ENCODE measurements at regions not wholly inside any gene's neighbourhood (a gene's known extent, or its start where the extent isn't known, plus 50 kb on each side); places are given as distances from the start of the nearest gene placed in this dataset.
"Not testable (repeated sequence)": the region's sequence is repeated elsewhere in the genome, so short reads cannot be mapped to it uniquely, and the experiment has no call there.

DNA sequence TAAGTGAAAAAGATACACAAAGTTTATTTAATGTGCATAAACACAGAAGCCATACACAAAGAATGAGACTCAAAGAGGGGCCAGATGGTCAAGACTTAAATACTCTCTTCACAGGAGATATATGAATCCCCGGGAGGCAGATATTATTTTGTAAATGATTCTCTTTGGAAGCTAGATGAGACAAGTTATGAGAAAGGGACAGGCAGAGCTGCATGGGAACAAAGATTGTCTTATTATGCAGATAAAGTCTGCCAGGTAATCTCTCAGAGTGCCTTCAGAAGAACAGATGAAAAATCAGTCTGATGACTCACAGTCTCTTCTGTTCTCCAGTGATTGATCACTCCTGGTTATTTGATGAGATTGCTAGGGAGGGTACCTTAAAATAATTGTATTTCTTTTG is 89.0 kb downstream of the NAF1 start:
- DNase-seq: no peak

DNA sequence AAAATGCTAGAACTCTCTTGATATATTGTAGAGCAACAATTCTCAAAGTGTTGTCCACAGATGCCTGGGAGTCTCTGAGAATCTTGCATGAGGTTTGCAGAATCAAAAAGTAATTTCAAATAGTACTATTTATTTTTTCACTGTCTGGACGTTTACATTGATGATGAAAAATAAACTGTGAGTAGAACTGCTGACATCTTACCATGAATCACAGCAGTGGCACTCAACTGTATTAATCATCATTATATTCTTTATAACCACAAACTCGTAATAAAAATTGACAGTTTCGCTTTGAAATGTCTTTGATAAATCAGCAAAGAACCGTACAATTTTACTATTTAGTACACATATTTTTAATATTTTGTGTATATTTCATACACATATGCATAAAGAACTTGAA is 94.5 kb downstream of the NAF1 start:
- no peak for DNase-seq

DNA sequence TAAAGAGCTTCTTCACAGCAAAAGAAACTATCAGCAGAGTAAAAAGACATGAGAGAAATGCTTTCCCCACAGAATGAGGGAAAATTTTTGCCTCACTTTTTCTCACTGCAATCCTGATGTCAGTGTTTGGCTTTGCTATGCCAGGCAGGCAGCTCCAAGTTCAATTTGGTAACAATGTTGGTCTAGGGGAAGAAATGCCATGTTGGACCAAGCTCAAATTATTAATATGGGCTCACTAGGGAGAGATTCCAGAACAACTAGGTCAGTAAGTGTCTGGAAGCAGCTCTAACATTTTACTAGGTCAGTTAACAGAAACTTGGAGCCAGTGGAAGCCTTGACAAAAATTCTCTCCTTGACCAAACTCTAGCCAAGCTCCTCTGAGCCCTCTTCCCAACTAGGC is 95.4 kb downstream of the NAF1 start:
- DNase-seq: no peak

DNA sequence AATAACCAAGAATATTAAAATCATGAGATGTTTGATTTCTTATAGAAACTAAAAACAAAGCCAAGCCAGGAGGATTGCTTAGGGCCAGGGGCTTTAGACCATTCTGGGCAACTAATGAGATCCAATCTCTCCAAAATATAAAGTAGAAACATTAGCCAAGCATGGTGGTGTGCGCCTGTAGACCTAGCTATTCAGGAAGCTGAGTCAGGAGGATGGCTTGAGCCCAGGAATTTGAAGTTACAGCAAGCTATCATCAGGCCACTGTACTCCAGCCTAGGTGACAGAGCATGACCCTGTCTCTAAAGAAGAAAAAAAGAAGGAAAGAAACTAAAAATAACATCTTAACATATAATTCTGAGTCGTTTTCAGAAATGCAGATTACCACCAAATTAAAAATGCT is 96.7 kb downstream of the NAF1 start:
- DNase-seq: peak in 1 of 2 experiments; percentile 1

DNA sequence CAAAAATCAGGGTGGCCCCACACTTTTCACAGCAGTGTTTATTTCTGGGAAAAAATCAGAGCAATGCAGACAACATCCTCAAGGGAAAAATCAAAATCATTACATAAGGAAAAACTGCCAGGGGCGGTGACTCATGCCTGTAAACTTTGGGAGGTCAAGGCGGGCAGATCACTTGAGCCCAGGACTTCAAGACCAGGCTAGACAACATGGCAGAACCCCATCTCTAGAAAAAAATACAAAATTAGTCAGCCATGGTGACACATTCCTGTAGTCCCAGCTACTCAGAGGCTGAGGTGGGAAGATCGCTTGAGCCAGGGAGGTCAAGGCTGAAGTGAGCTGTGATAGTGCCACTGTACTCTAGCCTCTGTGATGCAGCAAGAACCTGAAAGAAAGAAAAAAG is 102.8 kb downstream of the NAF1 start:
- DNase-seq: peak in 1 of 2 experiments; percentile 50

DNA sequence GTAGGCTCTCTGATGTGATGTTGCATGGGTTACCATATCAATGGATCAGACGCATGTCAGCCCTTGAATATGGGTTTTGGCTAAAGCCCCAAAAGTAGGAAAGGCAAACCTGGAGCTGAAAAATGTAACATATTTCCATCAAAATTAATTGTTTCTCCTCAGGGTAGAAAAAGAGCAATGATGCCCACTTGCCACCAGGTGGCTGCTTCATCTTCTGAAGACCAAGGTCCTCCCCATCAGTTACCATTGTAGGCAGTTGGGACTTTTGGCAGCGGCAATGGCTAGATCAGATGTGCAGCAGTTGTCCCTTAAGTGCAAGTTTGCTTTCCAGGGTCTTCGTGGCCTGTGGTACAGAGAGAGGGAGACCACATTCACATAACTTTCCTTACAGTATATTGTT is 118.2 kb downstream of the NAF1 start:
- DNase-seq: peak in 1 of 2 experiments; percentile 20

DNA sequence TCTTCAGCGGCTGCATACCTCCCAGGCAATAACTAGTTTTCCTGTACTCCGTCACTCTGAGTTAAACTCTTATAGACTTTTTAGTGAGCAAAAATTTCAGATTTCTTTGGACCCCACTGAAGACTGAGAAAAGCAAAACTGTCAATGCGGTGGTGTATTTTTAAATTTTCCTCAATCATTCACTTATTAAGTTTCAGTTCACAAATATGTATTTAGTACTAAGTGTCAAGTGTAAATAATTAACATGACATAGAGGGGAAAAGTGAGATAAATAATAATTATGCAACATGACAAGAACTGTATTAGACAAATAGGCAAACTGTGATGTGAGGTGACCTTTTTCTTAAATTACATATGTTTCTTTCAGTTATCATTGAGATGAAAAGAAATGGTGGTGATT is 124.4 kb downstream of the NAF1 start:
- DNase-seq: no peak

DNA sequence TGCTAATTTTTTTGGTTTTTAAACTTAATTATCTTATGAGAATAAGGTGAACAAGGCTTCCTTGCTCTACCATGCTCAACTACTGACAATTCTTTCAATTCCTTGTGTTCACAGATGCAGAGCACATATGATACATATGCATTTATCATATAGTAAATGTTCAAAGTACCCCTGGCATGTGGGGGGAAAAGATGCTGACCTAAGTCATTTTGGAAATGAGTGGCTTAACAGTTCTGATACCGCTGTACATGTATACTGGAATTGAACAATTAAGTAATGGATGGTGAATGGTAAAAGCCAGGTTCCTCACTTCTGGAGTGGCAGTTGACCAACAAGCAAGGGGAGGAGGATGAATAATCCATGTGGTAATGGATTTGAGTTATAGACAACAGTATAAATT is 149.6 kb downstream of the NAF1 start:
- DNase-seq: no peak

DNA sequence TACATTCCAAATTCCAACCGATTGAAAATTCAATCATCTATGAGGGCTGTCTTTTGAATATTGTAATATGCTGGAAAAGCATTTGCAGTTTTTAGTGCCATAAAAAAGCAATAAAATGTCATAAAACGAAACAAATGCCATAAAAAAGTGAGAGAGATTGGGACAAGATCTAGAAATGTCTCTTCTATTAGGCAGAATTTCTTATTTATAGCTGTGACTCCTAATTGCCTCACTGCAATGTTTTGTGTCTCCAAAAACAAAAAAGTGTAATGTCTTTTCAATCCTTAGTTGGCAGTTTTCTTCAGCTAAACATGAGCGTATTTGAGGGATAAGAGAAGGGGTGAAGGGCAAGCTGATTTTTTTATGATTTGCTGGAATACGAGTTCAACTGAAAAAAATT is 153.9 kb downstream of the NAF1 start:
- no peak for DNase-seq

DNA sequence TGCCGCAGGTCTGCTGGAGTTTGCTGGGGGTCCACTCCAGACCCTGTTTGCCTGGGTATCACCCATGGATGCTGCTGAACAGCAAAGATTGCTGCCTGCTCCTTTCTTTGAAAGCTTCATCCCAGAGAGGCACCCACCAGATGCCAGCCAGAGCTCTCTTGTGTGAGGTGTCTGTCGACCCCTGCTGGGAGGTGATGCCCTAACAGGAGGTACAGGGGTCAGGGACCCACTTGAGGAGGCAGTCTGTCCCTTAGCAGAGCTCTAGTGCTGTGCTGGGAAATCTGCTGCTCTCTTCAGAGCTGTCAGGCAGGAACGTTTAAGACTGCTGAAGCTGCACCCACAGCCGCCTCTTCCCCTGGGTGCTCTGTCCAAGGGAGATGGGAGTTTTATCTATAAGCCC is 162.7 kb downstream of the NAF1 start:
- no peak for DNase-seq

DNA sequence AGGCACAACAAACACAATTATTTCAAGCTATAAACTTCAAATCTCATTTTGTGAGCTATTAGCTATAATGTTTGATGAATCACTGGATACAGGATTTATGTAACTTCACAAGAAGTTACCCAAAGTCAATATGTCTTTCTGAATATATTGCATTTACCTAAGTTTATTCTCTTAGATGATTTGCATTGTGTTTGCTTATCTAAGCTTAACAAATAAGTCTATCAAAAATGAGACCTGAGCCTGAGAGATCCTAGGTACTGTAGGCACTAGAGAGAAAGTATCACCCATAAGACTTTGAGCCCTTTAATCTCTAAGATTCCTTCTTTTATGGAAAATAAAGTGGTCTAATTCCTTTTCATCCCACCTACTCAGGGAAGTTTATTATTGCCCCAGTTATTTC is 178.2 kb downstream of the NAF1 start:
- DNase-seq: no peak

DNA sequence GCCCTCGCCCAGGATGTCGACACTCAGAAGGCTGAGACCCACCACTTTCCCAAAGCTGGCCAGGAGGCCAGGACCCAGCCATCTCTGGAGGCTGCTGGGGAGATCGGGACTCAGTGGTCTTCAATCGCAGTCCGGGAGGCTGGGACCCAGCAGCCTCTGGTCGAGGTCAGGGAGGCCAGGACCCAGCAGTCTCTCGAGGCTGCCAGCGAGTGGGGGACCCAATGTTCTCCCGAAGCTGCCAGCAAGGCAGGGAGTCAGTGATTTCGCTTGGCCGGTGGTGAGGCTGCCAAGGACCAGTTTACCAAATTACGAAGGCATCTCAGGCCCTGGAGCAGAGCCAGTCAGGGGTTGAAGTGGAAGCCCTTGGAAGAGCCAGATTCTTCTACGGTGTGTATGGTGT is 181.6 kb downstream of the NAF1 start:
- no peak for DNase-seq

DNA sequence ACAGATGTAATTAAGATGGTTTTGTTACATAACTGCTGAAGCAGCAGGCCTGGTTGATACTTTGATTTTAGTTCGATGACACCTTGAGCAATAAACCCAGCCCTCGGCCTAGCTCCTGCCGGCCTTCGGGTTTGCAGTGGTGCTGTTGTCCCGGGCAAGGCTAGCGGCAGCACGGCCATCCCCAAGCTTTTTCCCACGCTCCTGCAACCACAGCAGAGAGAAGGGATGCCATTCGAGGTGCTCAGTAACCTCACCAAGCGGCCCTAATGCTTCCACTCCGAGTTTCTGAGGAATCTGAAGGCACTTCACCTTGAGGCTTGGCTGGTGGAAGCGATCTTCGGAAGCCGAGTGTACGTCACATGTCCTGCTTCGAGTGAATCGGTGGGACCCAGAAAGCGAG is 182.1 kb downstream of the NAF1 start:
- DNase-seq: no peak

DNA sequence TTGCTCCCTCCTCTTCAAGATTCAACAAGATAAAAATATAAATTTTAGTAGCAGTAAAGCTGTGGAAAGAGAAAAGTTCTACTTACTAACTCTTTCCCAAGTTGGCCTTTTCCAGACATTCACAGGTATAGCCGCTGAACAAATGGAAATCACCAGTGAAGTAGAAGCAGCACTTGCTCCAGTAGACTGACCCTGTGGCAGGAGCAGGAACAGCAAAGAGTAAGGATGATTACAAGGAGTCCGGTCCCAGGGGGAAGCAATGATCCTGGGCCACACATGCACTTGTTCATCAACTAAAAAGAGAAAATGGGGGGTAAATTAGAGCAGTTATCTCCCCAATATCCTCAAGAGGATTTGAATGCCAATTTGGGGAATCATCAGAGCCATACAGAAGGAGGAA is 184.9 kb downstream of the NAF1 start:
- no peak for DNase-seq

DNA sequence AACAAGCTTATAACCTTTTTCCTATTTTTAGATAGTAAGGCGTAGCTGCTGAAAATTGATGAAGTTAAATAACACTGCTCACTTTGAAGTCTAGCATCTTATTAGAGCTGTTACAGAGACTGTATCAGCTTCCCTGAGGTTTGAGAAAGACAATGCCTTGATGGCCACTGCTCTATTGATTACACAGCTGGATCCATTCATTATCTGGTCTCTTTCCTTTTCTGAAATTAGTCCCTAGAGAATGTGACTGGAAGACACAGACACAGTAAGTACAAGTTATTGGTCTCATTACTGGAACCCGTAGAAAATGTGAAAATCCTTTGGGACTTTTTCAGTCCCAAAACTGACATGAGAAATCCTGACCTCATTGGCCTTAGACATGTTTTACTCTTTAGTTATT is 188.3 kb downstream of the NAF1 start:
- no peak for DNase-seq

DNA sequence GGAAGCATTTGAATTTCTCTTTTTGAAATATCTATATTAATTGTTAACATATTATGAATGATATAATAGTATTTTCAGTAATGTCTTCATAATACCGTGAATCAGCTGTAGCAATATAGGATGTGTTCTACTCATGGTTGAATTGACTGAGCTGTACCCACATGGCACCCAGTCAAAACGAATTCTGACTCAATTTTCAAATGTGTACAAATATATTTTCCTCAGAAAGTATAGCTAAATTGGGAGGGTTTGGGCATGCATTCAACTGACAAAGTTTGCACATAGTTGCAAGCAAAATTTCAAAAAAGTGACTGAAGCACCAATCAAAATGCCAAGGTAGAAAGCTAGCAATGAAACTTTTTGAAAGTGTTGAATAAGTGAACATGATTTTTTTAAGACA is 188.9 kb downstream of the NAF1 start:
- DNase-seq: no peak

DNA sequence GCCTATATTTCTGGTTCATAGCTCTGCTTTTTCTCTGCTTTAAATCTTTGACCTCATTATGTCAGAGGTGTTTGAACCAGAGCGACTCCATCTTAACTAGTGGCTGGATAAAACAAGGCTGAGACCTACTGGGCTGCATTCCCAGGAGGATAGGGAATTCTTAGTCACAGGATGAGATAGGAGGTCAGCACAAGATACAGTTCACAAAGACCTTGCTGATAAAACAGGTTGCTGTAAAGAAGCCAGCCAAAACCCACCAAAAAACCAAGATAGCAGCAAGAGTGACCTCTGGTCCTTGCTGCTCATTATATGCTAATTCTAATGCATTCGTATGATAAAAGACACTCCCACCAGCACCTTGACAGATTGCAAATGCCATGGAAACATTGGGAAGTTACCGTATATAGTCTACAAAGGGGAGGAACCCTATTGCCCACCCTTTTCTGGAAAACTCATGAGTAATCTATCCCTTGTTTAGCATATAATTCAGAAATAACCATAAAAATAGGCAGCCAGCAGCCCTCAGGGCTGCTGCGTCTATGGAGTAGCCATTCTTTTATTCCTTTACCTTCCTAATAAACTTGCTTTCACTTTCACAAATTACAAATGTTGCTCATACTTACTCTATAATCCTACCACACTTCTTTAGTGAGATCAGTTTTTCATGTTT is 193.9 kb downstream of the NAF1 start:
- DNase-seq: no peak

DNA sequence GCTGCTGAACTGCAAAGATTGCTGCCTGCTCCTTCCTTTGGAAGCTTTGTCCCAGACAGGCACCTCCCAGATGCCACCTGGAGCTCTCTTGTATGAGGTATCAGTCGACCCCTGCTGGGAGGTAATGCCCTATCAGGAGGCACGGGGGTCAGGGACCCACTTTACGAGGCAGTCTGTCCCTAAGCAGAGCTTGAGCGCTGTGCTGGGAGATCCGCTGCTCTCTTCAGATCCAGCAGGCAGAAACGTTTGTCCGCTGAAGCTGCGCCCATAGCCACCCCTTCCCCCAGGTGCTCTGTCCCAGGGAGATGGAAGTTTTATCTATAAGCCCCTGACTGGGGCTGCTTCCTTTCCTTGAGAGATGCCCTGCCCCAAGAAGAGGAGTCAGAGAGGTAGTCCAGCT is 197.5 kb downstream of the NAF1 start:
- no peak for DNase-seq

DNA sequence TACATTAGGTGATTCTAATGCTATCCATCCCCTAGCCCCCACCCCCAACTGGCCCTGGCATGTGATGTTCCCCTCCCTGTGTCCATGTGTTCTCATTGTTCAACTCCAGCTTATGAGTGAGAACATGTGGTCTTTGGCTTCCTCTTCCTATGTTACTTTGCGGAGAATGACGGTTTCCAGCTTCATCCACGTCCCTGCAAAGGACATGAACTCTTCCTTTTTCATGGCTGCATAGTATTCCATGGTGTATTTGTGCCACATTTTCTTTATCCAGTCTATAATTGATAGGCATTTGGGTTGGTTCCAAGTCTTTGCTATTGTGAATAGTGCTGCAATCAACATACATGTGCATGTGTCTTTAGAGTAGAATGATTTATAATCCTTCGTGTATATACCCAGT is 200.7 kb downstream of the NAF1 start:
- not testable (repeated sequence) for DNase-seq

DNA sequence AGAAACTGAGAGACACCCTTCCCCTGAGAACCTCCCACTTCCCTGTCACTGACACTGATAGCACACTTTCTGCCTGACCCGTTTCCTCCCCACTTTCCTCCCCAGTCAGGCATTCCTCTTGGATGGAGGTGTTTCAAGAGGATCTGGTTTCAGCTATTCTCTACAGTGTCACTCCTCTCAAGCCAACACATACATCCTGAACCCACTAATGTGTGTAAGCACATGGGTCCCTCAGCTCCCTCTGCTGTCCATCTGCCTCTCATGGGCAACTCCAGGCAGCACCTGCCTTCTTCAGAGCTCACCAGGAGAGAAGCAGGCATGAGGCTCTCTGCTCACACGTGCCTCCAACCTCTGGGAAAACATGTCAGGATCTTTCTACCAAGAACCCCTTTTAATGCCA is 207.6 kb downstream of the NAF1 start:
- DNase-seq: no peak

DNA sequence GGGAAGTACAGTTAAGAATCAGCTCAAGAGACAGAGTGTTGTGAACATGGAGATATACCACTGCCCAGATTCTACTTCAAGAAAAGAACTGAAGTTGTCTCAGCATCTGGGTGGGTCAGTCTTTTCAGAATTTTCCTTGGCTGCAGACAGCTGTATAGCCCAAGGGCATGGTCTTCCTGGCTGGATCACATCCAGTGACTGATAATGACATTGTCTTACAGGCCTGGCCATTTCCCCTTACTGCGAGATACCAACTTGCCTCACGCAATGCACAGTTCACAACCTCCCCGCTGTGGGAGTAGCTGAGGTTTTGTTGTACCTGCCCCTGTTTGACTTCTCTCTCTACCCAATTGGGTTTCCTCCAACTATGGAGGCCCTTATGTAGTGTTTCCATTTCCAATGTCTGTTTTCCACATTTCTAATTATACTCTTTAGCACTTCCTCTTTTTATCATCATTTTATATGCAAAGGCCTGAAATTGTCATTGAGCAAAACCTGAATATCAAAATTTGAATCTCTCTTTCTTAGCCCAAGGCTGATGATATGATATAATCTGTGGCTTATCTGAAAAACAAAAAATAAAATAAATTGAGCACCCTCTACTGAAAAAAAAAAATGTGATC is 209.1 kb downstream of the NAF1 start:
- no peak for DNase-seq

DNA sequence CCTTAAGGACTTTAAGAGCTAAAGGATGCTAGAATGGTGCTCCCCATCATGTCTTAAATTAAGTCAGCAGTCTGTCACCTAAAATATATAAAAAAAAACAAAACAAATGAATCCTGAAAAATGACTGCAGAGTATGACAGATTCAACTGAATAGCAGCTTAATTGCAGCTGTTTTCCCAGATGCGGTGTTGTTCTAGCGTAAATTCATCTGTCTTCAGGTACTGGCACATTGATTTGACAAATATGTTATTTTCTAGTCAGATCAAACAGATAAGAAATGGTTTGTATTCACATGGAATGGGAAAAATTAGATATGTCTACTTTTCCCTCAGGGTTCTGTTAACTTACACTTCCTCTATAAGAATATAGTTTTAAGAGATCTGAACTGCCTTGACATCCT is 211.7 kb downstream of the NAF1 start:
- DNase-seq: no peak

DNA sequence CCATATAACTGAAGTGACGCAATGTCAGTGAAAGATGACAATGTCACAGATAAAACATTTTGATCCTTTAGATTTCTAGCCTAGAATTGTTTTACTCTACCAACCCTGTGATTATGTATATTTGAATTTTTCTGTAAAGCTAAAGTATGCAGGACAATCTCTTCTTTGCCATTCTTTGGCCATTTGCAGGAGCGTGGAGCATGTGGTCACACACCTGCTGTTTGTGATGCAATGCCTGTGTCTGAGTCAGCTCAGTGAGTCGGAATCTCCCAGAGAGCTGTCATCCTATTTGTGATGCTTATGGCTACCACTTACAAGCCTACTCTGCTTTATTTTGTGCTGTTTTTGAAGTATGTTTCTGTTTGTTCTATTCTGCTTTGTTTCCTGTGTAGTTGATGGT is 214.5 kb downstream of the NAF1 start:
- DNase-seq: no peak

DNA sequence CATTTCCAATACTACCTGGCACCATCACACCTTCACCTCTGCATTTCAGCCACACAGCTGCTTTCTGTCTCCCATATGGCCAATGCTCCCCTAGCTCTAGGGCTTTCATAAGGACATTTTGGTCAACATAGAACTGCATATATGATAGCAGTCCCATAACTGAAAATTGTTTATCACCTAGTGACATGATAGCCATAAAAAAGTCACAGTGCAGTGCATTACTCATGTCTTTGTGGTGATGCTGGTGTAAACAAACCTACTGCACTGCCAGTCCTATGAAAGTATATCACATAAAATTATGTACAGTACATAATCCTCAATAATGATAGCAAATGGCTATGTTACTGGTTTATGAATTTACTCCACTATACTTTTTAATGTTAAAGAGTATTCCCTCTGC is 221.0 kb downstream of the NAF1 start:
- DNase-seq: no peak

DNA sequence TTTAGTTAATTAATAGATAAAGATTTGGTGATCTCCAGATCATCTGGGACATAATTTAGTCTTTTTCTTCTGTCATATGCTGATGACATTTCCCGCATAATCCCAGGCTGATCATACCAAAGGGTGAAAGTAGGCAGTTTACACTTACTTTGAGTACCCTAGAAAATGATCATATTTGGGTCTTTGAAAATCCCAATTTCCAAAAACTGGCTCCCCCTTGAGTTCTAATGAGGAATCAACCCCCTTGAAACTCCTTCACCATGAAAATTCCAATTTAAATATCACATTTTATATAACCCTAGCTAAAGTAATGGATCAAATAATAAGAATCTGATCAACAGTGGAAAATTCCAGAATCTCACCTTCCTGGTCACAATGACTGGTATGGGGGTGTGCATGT is 223.4 kb downstream of the NAF1 start:
- no peak for DNase-seq

Measured in SW 1271 (cell line).